ENCODE measurements at regions not wholly inside any gene's neighbourhood (a gene's known extent, or its start where the extent isn't known, plus 50 kb on each side); places are given as distances from the start of the nearest gene placed in this dataset.

GRCh38 chr5:96248131-96248530 is 184.9 kb downstream of the PCSK1 start:
- Histone ChIP-seq H3K36me3 (no peaks in the 10 kb centered on the region), H3K4me1 (no peaks in the 10 kb centered on the region), H3K4me3 (no peak overlapping the region), H3K9me3 (no peaks in the 10 kb centered on the region), H3K27me3 (no peaks in the 10 kb centered on the region), H3K27ac (no peak overlapping the region)
- DNase-seq, result no peak
- TF ChIP-seq CTCF (IDR thresholded peaks at IDR 0.05) (no peak), POLR2A (IDR thresholded peaks at IDR 0.05) (no peak)

- Histone ChIP-seq H3K4me3 (no peak overlapping the region), H3K27me3 (no peaks in the 10 kb centered on the region), H3K36me3 (no peaks in the 10 kb centered on the region), H3K9me3 (no peaks in the 10 kb centered on the region), H3K27ac (peak overlapping the region in 1 of 4 donors; percentile 8), H3K4me1 (no peaks in the 10 kb centered on the region)
- DNase-seq, result no peak
- TF ChIP-seq CTCF (IDR thresholded peaks at IDR 0.05) (no peak), POLR2A (IDR thresholded peaks at IDR 0.05) (no peak)
These were observed 185.3 kb downstream of the PCSK1 start for GRCh38 chr5:96247708-96248107.

GRCh38 chr5:96247097-96247701 is 185.8 kb downstream of the PCSK1 start:
- H3K27ac ChIP-seq, result peak overlapping the region in 1 of 4 donors; percentile 8
- no peak for TF ChIP-seq POLR2A (IDR thresholded peaks at IDR 0.05)
- no peak for TF ChIP-seq CTCF (IDR thresholded peaks at IDR 0.05)

GRCh38 chr5:96245140-96246091 is 187.6 kb downstream of the PCSK1 start:
- H3K4me1 ChIP-seq, result no peaks in the 10 kb centered on the region

More at GRCh38 chr5:96247097-96247701, 185.8 kb downstream of the PCSK1 start:
- DNase-seq, result no peak
- H3K36me3 ChIP-seq, result no peaks in the 10 kb centered on the region
- H3K27me3 ChIP-seq, result no peaks in the 10 kb centered on the region
- no peaks in the 10 kb centered on the region for H3K9me3 ChIP-seq
- no peak overlapping the region for H3K4me3 ChIP-seq
- H3K4me1 ChIP-seq, result no peaks in the 10 kb centered on the region

GRCh38 chr5:96244696-96245095 is 188.4 kb downstream of the PCSK1 start:
- Histone ChIP-seq H3K4me1 (no peaks in the 10 kb centered on the region), H3K36me3 (no peaks in the 10 kb centered on the region), H3K9me3 (no peaks in the 10 kb centered on the region), H3K4me3 (no peak overlapping the region), H3K27me3 (no peaks in the 10 kb centered on the region), H3K27ac (no peak overlapping the region)
- no peak for DNase-seq
- TF ChIP-seq CTCF (IDR thresholded peaks at IDR 0.05) (no peak), POLR2A (IDR thresholded peaks at IDR 0.05) (no peak)

More at GRCh38 chr5:96245140-96246091, 187.6 kb downstream of the PCSK1 start:
- Histone ChIP-seq H3K27me3 (no peaks in the 10 kb centered on the region), H3K36me3 (no peaks in the 10 kb centered on the region), H3K27ac (no peak overlapping the region), H3K9me3 (no peaks in the 10 kb centered on the region), H3K4me3 (no peak overlapping the region)
- TF ChIP-seq POLR2A (IDR thresholded peaks at IDR 0.05) (no peak), CTCF (IDR thresholded peaks at IDR 0.05) (no peak)
- no peak for DNase-seq
